Activated T-helper 1 cell treated with Interleukin-2 at 50 U/mL for 16 hours (primary cell): ENCODE measurements at regions not wholly inside any gene's neighbourhood (a gene's known extent, or its start where the extent isn't known, plus 50 kb on each side); places are given as distances from the start of the nearest gene placed in this dataset.

Experiments
- DNase-seq: peaks from one replicate; pipeline ENCODE4 v3.0.0-alpha.2; 2020; ENCODE audit warnings: low read depth

- DNase-seq: no peak
Observed at GRCh38 chr9:105064248-105065097, 136.5 kb upstream of the ABCA1 start.

GRCh38 chr9:105065098-105066088 is 137.4 kb upstream of the ABCA1 start:
- DNase-seq: no peak

- DNase-seq: no peak
Observed at GRCh38 chr9:105066275-105066865, 138.4 kb upstream of the ABCA1 start.

- no peak for DNase-seq
Observed at GRCh38 chr9:105067895-105068580, 140.1 kb upstream of the ABCA1 start.

- DNase-seq: no peak
Observed at GRCh38 chr9:105069285-105069684, 141.3 kb upstream of the ABCA1 start.

- DNase-seq: no peak
Observed at GRCh38 chr9:105069696-105070095, 141.7 kb upstream of the ABCA1 start.

- DNase-seq: no peak
Observed at GRCh38 chr9:105070176-105070575, 142.2 kb upstream of the ABCA1 start.

- no peak for DNase-seq
Observed at GRCh38 chr9:105072476-105072875, 144.5 kb upstream of the ABCA1 start.

GRCh38 chr9:105073147-105073546 is 145.2 kb upstream of the ABCA1 start:
- DNase-seq: no peak

GRCh38 chr9:105074491-105074890 is 146.5 kb upstream of the ABCA1 start:
- DNase-seq: no peak

- no peak for DNase-seq
Observed at GRCh38 chr9:105076729-105077128, 148.8 kb upstream of the ABCA1 start.

GRCh38 chr9:105079457-105079856 is 151.5 kb upstream of the ABCA1 start:
- DNase-seq: no peak

- DNase-seq: no peak
Observed at GRCh38 chr9:105082843-105083242, 154.9 kb upstream of the ABCA1 start.

GRCh38 chr9:105083256-105083655 is 155.3 kb upstream of the ABCA1 start:
- DNase-seq: no peak

GRCh38 chr9:105087910-105088898 is 156.2 kb upstream of the SLC44A1 start:
- no peak for DNase-seq

- no peak for DNase-seq
Observed at GRCh38 chr9:105089874-105090273, 154.6 kb upstream of the SLC44A1 start.

GRCh38 chr9:105091004-105091640 is 153.3 kb upstream of the SLC44A1 start:
- DNase-seq: no peak

GRCh38 chr9:105093685-105094084 is 150.8 kb upstream of the SLC44A1 start:
- DNase-seq: no peak

- DNase-seq: no peak
Observed at GRCh38 chr9:105098370-105098769, 146.1 kb upstream of the SLC44A1 start.

- DNase-seq: no peak
Observed at GRCh38 chr9:105103776-105104175, 140.7 kb upstream of the SLC44A1 start.
